ENCODE measurements at regions not wholly inside any gene's neighbourhood (a gene's known extent, or its start where the extent isn't known, plus 50 kb on each side); places are given as distances from the start of the nearest gene placed in this dataset.

DNA sequence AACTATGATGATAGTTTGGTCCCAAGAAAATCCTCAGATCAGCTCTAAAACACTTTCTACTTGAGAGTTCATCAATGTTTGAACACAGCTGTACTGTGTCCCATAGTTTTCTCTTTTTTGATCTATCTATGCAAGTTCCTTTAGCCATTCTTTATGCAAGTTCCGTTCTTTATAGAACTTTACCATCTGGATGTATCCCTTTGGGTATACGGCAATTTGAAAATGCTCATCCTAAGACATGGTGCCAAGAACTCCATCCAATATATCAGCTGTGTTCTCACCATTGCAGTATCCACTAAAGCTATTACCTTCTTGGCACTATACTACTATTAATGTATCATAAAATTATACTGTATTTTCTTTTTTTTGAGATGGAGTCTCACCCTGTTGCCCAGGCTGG, 276.9 kb downstream of the NOVA1 start:
- no peak for TF ChIP-seq CTCF (IDR thresholded peaks at IDR 0.05)
- TF ChIP-seq POLR2A (IDR thresholded peaks at IDR 0.05): no peak
